Erythroblast (primary cell): ENCODE measurements at regions not wholly inside any gene's neighbourhood (a gene's known extent, or its start where the extent isn't known, plus 50 kb on each side); places are given as distances from the start of the nearest gene placed in this dataset.

Experiments
- DNase-seq, 2 experiments: peaks; one replicate each; lab custom pipeline; 2025; lab: John Stamatoyannopoulos, UW
- GATA1 ChIP-seq: IDR thresholded peaks from 2 replicates; pipeline ENCODE4 v1.6.1; 2011; ENCODE audit warnings: low read depth, mild to moderate bottlenecking, control low read depth, low read length, moderate library complexity
- POLR2A ChIP-seq: IDR thresholded peaks from 2 replicates; pipeline ENCODE4 v1.6.1; 2011; ENCODE audit warnings: mild to moderate bottlenecking, low read length

DNA sequence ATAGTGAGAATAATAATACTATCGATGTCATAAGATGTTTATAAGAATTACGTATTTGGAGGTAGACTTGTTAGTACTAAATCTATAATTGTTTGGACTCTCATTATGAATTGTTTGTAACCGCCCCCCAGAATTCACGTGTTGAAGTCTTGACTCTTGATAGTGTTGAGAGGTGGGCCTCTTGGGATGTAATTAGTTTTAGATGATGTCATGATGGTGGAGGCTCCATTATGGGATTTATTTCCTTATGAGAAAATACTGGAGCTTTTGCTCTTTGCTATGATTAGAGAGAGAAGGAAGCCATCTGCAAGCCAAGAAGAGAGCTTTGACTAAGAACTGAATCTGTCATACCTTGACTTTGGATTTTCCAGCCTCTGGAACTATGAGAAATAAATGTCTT lies 142.2 kb downstream of the PRDM9 start:
- no peak for DNase-seq
- TF ChIP-seq POLR2A = no peak
- TF ChIP-seq GATA1 = no peak

DNA sequence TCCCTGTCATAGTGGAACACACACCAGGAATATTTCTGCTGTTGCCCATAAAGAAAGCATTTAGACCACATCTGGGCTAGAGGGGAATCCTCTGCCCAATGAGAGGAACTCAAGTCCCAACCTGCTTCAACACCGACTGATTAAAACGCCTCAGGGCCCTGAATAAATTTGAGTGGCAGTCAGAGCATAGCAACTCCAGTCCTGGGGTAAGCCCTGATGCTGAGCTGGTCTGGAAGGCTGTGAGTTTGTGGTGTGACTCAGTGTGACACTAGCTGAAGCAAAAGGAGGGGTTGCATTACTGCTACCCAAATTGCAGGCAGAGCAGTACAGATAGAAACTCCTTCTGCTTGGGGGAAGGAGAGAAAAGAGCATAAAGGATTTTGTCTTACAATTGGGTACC lies 148.3 kb downstream of the PRDM9 start:
- TF ChIP-seq GATA1 = no peak
- no peak for TF ChIP-seq POLR2A
- no peak for DNase-seq

DNA sequence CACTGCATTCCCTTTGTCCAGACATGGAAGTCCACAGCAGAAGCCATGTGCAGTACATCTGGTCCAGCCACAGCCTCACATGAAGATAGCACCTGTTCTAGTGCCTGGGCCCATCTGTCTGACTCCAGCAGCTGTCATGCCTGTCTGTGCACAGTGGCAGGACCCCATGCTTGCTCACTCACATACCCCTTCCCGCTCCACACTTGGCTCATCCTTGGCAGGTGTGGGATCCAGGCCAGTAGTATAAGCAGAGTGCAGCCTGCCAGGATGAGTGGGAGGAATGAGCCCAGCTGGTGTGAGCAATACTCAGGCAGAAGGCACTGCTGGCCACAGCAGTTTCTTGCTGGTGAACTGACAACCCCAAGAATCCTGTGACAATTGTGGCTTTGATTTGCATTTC lies 168.0 kb downstream of the PRDM9 start:
- TF ChIP-seq GATA1 (no peak), POLR2A (no peak)
- no peak for DNase-seq

DNA sequence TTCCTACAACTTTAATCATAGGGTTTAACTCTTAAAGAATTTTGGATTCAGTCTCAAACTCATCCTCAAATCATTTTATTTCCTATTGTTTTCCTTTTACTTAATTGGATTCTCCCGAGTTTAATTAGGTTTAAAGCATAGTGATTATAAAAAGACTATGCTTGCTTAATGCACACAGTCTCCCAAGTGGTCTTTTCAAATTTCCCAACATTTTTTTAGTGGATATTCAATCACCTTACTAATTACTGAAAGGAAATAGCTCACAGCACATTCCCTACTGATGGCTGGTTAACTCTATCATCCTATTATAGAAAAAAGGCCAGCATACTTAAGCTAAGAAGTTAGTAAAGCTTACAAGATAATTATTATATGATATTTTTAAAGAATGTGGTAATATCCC lies 170.6 kb downstream of the PRDM9 start:
- TF ChIP-seq GATA1 = no peak
- TF ChIP-seq POLR2A = no peak
- DNase-seq = no peak

DNA sequence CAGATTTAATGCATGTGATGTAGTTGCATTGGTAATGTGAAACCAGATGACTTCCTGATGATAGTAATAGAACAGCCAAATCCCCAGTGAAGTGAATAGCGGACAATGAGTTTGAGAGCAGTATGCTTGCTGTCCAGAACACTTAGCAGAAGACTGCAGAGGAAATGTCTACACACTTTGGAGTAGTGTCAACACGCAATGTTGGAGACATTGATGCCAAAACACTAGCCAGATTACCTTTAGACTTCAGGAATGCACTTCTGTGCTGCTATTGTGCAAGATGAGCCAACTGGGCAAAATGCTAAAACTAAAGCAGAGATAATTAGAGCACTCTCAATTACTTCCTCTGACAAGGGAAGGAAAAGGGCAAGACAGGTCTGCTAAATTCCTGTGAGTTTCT lies 176.7 kb downstream of the PRDM9 start:
- no peak for DNase-seq
- TF ChIP-seq POLR2A (no peak), GATA1 (no peak)

DNA sequence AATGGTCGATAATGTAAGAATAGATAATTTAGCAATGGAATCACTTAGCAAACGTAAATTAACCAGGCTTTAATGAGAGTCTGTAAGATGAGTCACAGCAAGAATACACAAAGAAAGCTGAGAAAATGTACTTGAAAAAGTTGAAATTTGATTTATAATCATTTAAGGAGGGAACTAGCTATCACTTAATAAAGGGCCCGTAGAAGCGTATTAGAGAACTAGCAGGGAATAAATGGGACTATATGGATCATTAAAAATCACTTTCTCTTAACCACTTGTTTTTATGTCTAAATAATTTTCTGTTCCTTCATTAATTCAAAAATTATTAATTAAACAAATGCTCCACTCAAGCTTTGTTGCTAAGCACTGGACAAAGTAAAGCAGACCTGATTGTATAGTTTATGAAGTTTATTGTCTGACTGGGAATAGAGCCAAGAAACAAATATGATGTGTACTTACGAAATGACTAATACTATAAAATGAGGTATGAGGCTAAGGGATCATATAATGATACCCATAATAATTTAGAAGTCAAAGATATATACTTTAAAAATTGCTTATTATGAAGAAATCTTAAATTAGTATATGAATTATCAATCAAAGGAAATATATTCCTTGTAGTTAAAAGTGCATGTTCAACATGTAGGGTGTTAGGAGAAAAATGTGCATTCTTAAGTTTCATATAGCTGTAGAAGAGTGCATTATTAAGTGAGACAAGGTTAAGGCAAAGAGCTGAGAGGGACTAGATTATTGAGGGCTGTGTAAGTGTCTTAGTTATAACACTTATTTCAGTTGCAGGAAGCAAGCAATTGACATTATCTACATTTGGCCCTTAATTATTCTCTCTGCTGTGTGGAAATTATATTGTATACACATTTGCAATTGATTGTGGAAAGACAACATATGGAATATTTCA lies 196.8 kb downstream of the PRDM9 start:
- TF ChIP-seq POLR2A (no peak), GATA1 (no peak)
- DNase-seq = no peak

DNA sequence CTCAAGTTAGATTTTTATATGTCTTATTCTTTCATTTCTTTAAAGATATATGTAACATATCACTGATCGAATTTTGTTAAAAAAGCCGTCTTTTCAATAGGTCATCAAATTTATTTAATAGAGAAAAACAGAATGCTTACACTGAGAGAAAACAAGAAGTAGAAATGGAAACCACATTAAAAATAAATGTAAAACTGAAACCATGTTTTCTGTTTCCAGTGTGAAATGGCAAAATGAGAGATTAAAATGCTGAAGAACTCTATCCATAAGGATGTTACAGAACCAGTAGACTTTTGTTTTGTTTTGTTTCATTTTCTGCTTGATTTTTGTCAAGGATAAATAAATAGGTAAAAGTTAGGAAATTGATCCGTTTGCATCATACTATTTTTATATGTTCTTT lies 210.1 kb downstream of the PRDM9 start:
- no peak for DNase-seq
- TF ChIP-seq GATA1 (no peak), POLR2A (no peak)

DNA sequence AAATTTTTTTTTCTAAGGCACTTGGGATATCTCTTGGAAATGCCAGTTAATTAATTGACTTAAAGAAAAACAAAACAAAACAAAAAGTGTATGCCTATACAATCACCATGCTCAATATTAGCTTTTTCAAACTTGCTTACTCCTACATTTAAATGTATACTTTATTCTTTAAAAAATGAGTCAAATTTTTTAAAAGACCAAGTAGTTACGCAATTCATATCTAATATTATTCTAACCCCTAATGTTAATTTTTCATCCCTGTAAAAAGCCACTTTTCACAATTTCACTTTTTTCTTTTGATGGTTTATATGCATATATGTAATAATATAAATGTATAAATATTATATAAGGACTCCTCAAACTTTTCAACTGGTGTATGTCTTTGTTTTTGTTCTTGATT lies 211.2 kb downstream of the PRDM9 start:
- no peak for DNase-seq
- TF ChIP-seq GATA1 = no peak
- no peak for TF ChIP-seq POLR2A

DNA sequence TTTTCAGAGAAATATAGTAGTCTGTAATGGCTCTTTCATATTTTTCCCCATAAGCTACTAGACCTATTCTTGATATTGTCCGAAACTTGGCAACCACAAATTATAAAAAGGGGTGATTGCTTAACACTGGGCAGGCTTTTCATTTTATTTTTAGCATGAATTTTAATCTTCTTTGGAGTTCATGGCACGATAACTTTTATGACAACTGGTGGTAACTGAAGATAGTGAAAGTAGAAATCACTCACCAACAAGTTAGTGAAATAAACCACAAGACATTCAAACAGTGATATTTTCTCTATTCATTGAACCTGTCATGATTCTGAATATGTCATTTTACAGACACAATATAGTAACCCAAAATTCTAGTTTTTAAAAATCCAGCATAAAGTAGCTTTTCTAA lies 213.9 kb downstream of the PRDM9 start:
- no peak for DNase-seq
- TF ChIP-seq GATA1 (no peak), POLR2A (no peak)

DNA sequence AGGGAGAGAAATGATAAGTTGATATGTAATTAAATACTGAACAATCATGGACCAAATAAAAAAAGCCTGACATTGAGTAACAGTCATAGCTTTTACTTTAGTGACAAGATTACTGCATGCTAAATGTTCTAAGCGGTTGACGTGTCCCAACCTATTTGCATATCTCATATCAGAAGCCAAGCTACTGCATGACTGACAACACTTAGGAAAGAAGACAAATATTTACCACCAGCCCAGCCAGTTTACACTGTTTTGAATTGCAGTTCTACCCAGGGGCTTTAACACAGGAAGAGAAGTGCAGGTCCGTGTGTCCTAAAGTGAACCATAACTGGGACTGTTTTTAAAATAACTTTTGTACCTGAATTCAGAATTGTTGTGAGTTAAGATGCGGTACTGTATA lies 219.9 kb downstream of the PRDM9 start:
- DNase-seq = no peak
- no peak for TF ChIP-seq GATA1
- no peak for TF ChIP-seq POLR2A

DNA sequence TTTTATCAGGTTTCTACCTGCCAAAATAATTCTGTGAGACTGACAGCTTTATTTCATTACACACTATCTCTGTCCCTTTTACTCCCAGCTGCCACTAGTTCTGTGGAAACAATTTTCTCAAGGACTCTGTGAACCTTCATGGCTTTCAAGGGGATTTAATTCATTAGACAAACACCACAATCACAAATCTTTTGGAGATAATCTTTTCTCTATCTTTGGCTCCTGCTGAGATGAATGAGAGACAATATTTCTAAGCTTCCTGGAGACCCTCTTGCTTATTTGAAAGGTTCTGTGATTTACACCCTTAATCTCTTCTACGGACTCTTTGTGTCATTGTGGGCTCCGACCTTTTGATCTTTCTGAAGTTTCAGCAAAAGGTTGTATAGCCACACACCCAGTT lies 222.6 kb downstream of the PRDM9 start:
- DNase-seq = no peak
- TF ChIP-seq GATA1 = no peak
- no peak for TF ChIP-seq POLR2A

DNA sequence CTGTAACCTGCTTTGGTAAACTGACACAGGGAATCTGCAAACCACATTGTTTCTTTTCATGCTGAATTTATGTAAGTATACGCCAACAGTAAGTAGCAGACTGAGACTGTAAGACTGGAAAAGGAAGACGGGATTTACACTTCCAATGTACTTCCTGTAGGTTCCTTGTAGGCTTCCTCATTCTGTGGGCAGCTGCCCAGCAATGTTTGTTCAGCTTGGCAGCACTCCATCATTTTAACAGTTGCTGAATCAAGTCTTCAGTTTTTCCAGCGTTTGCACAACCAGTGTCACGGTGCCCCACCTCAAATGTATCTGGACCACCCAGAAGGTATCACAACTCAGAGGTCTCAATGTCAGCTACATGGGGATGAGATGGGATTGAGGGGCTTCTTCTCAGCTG lies 232.6 kb downstream of the PRDM9 start:
- no peak for DNase-seq
- TF ChIP-seq GATA1 (no peak), POLR2A (no peak)

DNA sequence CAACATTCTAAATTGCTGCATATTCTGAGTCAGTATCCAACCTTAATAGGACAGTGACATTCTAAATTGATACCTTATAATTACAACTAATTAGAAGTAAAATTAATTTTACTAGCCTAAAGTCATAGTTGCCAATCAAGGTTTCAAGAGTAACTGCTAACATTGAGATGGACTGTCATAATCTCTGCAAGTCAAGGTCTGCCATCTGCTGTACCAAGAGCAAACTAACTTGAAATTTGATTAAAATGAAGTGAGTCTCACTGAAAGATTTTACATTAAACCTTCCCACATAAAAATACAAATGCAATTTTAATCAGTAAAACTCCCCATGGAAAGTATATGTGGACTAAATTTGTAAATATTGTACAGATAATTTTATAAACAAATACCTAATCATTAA lies 235.3 kb downstream of the PRDM9 start:
- no peak for DNase-seq
- TF ChIP-seq POLR2A (no peak), GATA1 (no peak)

DNA sequence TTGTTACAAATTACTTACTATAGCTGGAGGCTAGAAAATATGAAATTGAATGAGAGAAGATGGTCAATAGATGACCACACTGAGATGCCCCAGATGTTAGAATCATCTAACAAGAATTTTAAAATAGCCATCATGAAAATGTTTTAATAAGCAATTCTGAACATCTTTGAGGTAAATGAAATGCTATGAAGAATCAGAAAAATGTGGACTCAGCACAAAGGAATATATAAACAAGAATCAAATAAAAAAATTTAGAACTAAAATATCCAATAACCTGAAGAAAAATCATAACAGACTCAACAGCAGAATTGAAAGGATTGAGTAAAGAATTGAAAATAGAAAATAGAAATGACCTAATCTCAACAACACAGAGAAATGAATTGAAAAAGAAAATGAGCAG lies 248.5 kb downstream of the PRDM9 start:
- DNase-seq = no peak
- TF ChIP-seq GATA1 (no peak), POLR2A (no peak)

DNA sequence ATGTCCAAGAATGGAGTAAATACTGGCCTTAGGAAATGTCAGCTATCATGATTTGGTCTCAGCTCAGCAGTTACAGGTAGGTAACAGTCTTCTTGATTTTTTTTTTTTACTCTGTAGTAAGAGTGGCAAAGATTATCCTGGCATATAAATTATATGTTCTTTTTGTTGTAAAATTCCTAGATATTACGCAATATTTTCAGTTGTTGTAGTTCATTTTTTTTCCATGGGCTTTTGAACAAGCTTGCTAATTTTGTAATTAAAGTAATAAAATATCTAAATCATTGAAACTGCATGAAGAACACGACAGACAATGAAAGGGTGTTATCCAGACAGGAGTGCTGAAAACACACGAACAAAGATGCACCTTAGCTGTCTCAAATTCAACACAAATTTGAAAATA lies 249.4 kb downstream of the PRDM9 start:
- TF ChIP-seq POLR2A (no peak), GATA1 (no peak)
- no peak for DNase-seq
